Mesenchymal stem cell (in vitro differentiated cells and primary cell): ENCODE measurements at regions not wholly inside any gene's neighbourhood (a gene's known extent, or its start where the extent isn't known, plus 50 kb on each side); places are given as distances from the start of the nearest gene placed in this dataset.

Experiments
- DNase-seq: peaks from one replicate; pipeline ENCODE4 v3.0.0-alpha.2; 2013
- H2AFZ ChIP-seq: one replicate; pipeline ENCODE4 v1.6.1; 2013; ENCODE audit warnings: low read depth, mild to moderate bottlenecking, control low read depth, inconsistent platforms, low read length, moderate library complexity
- H2AK5ac ChIP-seq: 2 replicates; pipeline ENCODE4 v1.6.1; 2013; ENCODE audit warnings: low read length, moderate library complexity, mild to moderate bottlenecking, inconsistent platforms; ENCODE audit not compliant: severe bottlenecking
- H2BK120ac ChIP-seq: one replicate; pipeline ENCODE4 v1.6.1; 2013; ENCODE audit warnings: low read depth, mild to moderate bottlenecking, inconsistent platforms, low read length, moderate library complexity
- H2BK12ac ChIP-seq, 2 experiments: one replicate each; pipeline ENCODE4 v1.6.1; 2013; ENCODE audit warnings: inconsistent platforms in 2 of 2, low read length in 2 of 2, mild to moderate bottlenecking in 2 of 2, moderate library complexity in 2 of 2, control low read depth in 1 of 2
- H2BK15ac ChIP-seq: one replicate; pipeline ENCODE4 v1.6.1; 2013; ENCODE audit warnings: mild to moderate bottlenecking, low read depth, inconsistent platforms; ENCODE audit not compliant: poor library complexity, severe bottlenecking
- H2BK5ac ChIP-seq: 2 replicates; pipeline ENCODE4 v1.6.1; 2013; ENCODE audit warnings: low read depth, mild to moderate bottlenecking, low read length, control low read depth, inconsistent platforms; ENCODE audit not compliant: poor library complexity, severe bottlenecking
- H3K14ac ChIP-seq, 2 experiments: one replicate each; pipeline ENCODE4 v1.6.1; 2013; ENCODE audit warnings: inconsistent platforms in 2 of 2, low read length in 2 of 2, control low read depth in 1 of 2, mild to moderate bottlenecking in 1 of 2, moderate library complexity in 1 of 2
- H3K18ac ChIP-seq, 2 experiments: one replicate each; pipeline ENCODE4 v1.6.1; 2013; ENCODE audit warnings: inconsistent platforms in 2 of 2, low read length in 2 of 2, control low read depth in 1 of 2, low read depth in 1 of 2, mild to moderate bottlenecking in 1 of 2
- H3K23ac ChIP-seq, 2 experiments: one replicate each; pipeline ENCODE4 v1.6.1; 2013; ENCODE audit warnings: inconsistent platforms in 2 of 2, low read length in 2 of 2, mild to moderate bottlenecking in 2 of 2, moderate library complexity in 2 of 2, control low read depth in 1 of 2
- H3K27ac ChIP-seq: 2 replicates; pipeline ENCODE4 v1.5.1; 2013; ENCODE audit warnings: mild to moderate bottlenecking, moderate library complexity, low read length, control low read depth, inconsistent platforms; ENCODE audit not compliant: poor library complexity, severe bottlenecking
- H3K27me3 ChIP-seq, 2 experiments: 2 replicates each; pipeline versions ENCODE4 v1.6.1 to v1.7.0; 2013; ENCODE audit warnings: low read length in 2 of 2, mild to moderate bottlenecking in 2 of 2, moderate library complexity in 2 of 2, control low read depth in 1 of 2, inconsistent platforms in 1 of 2; ENCODE audit not compliant: control insufficient read depth in 1 of 2, insufficient read depth in 1 of 2
- H3K36me3 ChIP-seq, 2 experiments: 2 replicates each; pipeline versions ENCODE4 v1.6.1 to v1.7.0; 2013; ENCODE audit warnings: low read length in 2 of 2, control low read depth in 1 of 2, inconsistent platforms in 1 of 2, low read depth in 1 of 2, mild to moderate bottlenecking in 1 of 2; ENCODE audit not compliant: insufficient read depth in 2 of 2, control insufficient read depth in 1 of 2
- H3K4ac ChIP-seq, 2 experiments: one replicate each; pipeline ENCODE4 v1.6.1; 2013; ENCODE audit warnings: inconsistent platforms in 2 of 2, low read length in 2 of 2, mild to moderate bottlenecking in 2 of 2, moderate library complexity in 2 of 2, control low read depth in 1 of 2, low read depth in 1 of 2
- H3K4me1 ChIP-seq: 2 replicates; pipeline ENCODE4 v1.6.1; 2013; ENCODE audit warnings: low read depth, low read length, control low read depth; ENCODE audit not compliant: control insufficient read depth, insufficient read depth
- H3K4me2 ChIP-seq: 2 replicates; pipeline ENCODE4 v1.6.1; 2013; ENCODE audit warnings: low read length, mild to moderate bottlenecking, inconsistent platforms; ENCODE audit not compliant: poor library complexity, severe bottlenecking
- H3K4me3 ChIP-seq, 2 experiments: 2 replicates each; pipeline versions ENCODE4 v1.5.1 to v1.7.0; 2013; ENCODE audit warnings: low read length in 2 of 2, mild to moderate bottlenecking in 2 of 2, control low read depth in 1 of 2, low read depth in 1 of 2; ENCODE audit not compliant: insufficient read depth in 1 of 2
- H3K79me1 ChIP-seq: replicated peaks from 2 replicates; pipeline ENCODE4 v1.6.1; 2013; ENCODE audit warnings: mild to moderate bottlenecking, control low read depth, low read length, inconsistent platforms; ENCODE audit not compliant: poor library complexity, severe bottlenecking
- H3K9ac ChIP-seq: 2 replicates; pipeline ENCODE4 v1.7.0; 2013; ENCODE audit warnings: mild to moderate bottlenecking, low read length, moderate library complexity
- H3K9me3 ChIP-seq: 2 replicates; pipeline ENCODE4 v1.7.0; 2013; ENCODE audit warnings: mild to moderate bottlenecking, low read length; ENCODE audit not compliant: control insufficient read depth
- H4K8ac ChIP-seq: one replicate; pipeline ENCODE4 v1.6.1; 2013; ENCODE audit warnings: inconsistent platforms, mild to moderate bottlenecking, low read length, moderate library complexity
- H4K91ac ChIP-seq: one replicate; pipeline ENCODE4 v1.6.1; 2013; ENCODE audit warnings: mild to moderate bottlenecking, low read length, inconsistent platforms
- WGBS: methylation state at CpG from one replicate; pipeline ENCODE4 v1.1.7; 2013; ENCODE audit warnings: mixed read lengths; 5-methylcytosine and 5-hydroxymethylcytosine counted together

GRCh38 chr2:239566995-239567568, 166.3 kb upstream of the HDAC4 start:
- Histone ChIP-seq H3K36me3 (no peaks in the 10 kb centered on the region), H3K27ac (no peak overlapping the region), H2AFZ (no peak overlapping the region), H3K4me2 (no peak overlapping the region), H3K9me3 (no peaks in the 10 kb centered on the region), H2BK15ac (no peak overlapping the region), H2BK5ac (no peak overlapping the region), H2AK5ac (no peak overlapping the region), H3K23ac (no peak overlapping the region), H3K27me3 (peaks cover 0 to 89% of the 10 kb centered on the region in 2 experiments), H3K4me3 (no peak overlapping the region), H3K14ac (no peak overlapping the region), H2BK120ac (no peak overlapping the region), H3K4ac (no peak overlapping the region), H4K8ac (no peak overlapping the region), H3K18ac (no peak overlapping the region), H3K4me1 (no peaks in the 10 kb centered on the region), H2BK12ac (no peak overlapping the region), H3K9ac (no peak overlapping the region), H3K79me1 (no peaks in the 10 kb centered on the region), H4K91ac (no peak overlapping the region)
- 50% methylated on average over 10 of the region's 10 CpGs for whole genome bisulfite sequencing
- DNase-seq, result no peak

- Histone ChIP-seq H3K4me2 (no peak overlapping the region), H3K9me3 (no peaks in the 10 kb centered on the region), H3K4ac (no peak overlapping the region), H3K23ac (no peak overlapping the region), H3K4me1 (no peaks in the 10 kb centered on the region), H4K8ac (no peak overlapping the region), H3K27ac (no peak overlapping the region), H3K27me3 (peaks cover 0 to 84% of the 10 kb centered on the region in 2 experiments), H3K36me3 (no peaks in the 10 kb centered on the region), H2BK5ac (no peak overlapping the region), H4K91ac (no peak overlapping the region), H2BK120ac (no peak overlapping the region), H2AK5ac (no peak overlapping the region), H2BK12ac (no peak overlapping the region), H2BK15ac (no peak overlapping the region), H3K14ac (no peak overlapping the region), H3K9ac (no peak overlapping the region), H3K18ac (no peak overlapping the region), H3K4me3 (no peak overlapping the region), H3K79me1 (no peaks in the 10 kb centered on the region), H2AFZ (no peak overlapping the region)
- WGBS, result 78% methylated on average over 15 of the region's 15 CpGs
- DNase-seq, result no peak
Measured at GRCh38 chr2:239566162-239566994, 165.6 kb upstream of the HDAC4 start.

- no peak overlapping the region for H2AFZ ChIP-seq
- no peaks in the 10 kb centered on the region for H3K9me3 ChIP-seq
- 87% methylated on average over 10 of the region's 10 CpGs for WGBS
- no peak overlapping the region for H3K14ac ChIP-seq
- no peaks in the 10 kb centered on the region for H3K79me1 ChIP-seq
- no peak overlapping the region for H3K4ac ChIP-seq
- no peak overlapping the region for H3K9ac ChIP-seq
- H2BK5ac ChIP-seq, result no peak overlapping the region
- H3K4me3 ChIP-seq, result no peak overlapping the region
- H4K8ac ChIP-seq, result no peak overlapping the region
- no peaks in the 10 kb centered on the region for H3K4me1 ChIP-seq
- H2BK12ac ChIP-seq, result no peak overlapping the region
- no peaks in the 10 kb centered on the region for H3K36me3 ChIP-seq
- no peak overlapping the region for H3K4me2 ChIP-seq
- H3K27me3 ChIP-seq, result peaks cover 0 to 75% of the 10 kb centered on the region in 2 experiments
- no peak overlapping the region for H4K91ac ChIP-seq
- no peak overlapping the region for H3K18ac ChIP-seq
- no peak overlapping the region for H2BK15ac ChIP-seq
- H3K27ac ChIP-seq, result no peak overlapping the region
- H2AK5ac ChIP-seq, result no peak overlapping the region
- DNase-seq, result no peak
- no peak overlapping the region for H3K23ac ChIP-seq
- H2BK120ac ChIP-seq, result no peak overlapping the region
Measured at GRCh38 chr2:239564587-239564986, 163.8 kb upstream of the HDAC4 start.

GRCh38 chr2:239563561-239563960, 162.7 kb upstream of the HDAC4 start:
- H3K4me3 ChIP-seq, result no peak overlapping the region
- H3K14ac ChIP-seq, result no peak overlapping the region
- H3K36me3 ChIP-seq, result no peaks in the 10 kb centered on the region
- no peak overlapping the region for H2BK120ac ChIP-seq
- H3K23ac ChIP-seq, result no peak overlapping the region
- no peak overlapping the region for H2AFZ ChIP-seq
- no peak overlapping the region for H2AK5ac ChIP-seq
- no peak overlapping the region for H3K4ac ChIP-seq
- no peak overlapping the region for H4K8ac ChIP-seq
- no peak overlapping the region for H3K9ac ChIP-seq
- no peak overlapping the region for H2BK12ac ChIP-seq
- H3K4me1 ChIP-seq, result no peaks in the 10 kb centered on the region
- no peak overlapping the region for H3K4me2 ChIP-seq
- H4K91ac ChIP-seq, result no peak overlapping the region
- H3K18ac ChIP-seq, result no peak overlapping the region
- H3K27ac ChIP-seq, result no peak overlapping the region
- no peaks in the 10 kb centered on the region for H3K79me1 ChIP-seq
- no peak overlapping the region for H2BK5ac ChIP-seq
- peaks cover 0 to 75% of the 10 kb centered on the region in 2 experiments for H3K27me3 ChIP-seq
- H3K9me3 ChIP-seq, result no peaks in the 10 kb centered on the region
- WGBS, result 69% methylated on average over 8 of the region's 9 CpGs
- no peak for DNase-seq
- H2BK15ac ChIP-seq, result no peak overlapping the region
